GM06990 (cell line): ENCODE measurements at regions not wholly inside any gene's neighbourhood (a gene's known extent, or its start where the extent isn't known, plus 50 kb on each side); places are given as distances from the start of the nearest gene placed in this dataset.

Source experiments
- DNase-seq: peaks from one replicate; pipeline ENCODE4 v3.0.0-alpha.2; 2011; ENCODE audit not compliant: insufficient read length; ENCODE audit errors: extremely low read depth
- H3K27me3 ChIP-seq: replicated peaks from 2 replicates; pipeline ENCODE4 v1.6.0; 2011; ENCODE audit warnings: low read length; ENCODE audit not compliant: control insufficient read depth, insufficient read depth
- H3K36me3 ChIP-seq: 2 replicates; pipeline ENCODE4 v1.5.1; 2011; ENCODE audit warnings: low read length; ENCODE audit not compliant: control insufficient read depth, insufficient read depth
- H3K4me3 ChIP-seq: replicated peaks from 2 replicates; pipeline ENCODE4 v1.5.1; 2011; ENCODE audit warnings: low read depth, mild to moderate bottlenecking, control low read depth, low read length
- CTCF ChIP-seq: IDR thresholded peaks from 2 replicates; pipeline ENCODE4 v1.5.1; 2011; ENCODE audit warnings: low read length, control low read depth, mild to moderate bottlenecking, inconsistent platforms; ENCODE audit not compliant: insufficient read depth, poor library complexity, severe bottlenecking

GRCh38 chr9:103730866-103731265, 363.2 kb upstream of the SMC2 start:
- TF ChIP-seq CTCF, result no peak
- H3K27me3 ChIP-seq, result no peaks in the 10 kb centered on the region
- H3K36me3 ChIP-seq, result no peaks in the 10 kb centered on the region
- H3K4me3 ChIP-seq, result no peak overlapping the region
- no peak for DNase-seq

GRCh38 chr9:103731541-103731940, 362.6 kb upstream of the SMC2 start:
- DNase-seq, result no peak
- Histone ChIP-seq H3K4me3 (no peak overlapping the region), H3K36me3 (no peaks in the 10 kb centered on the region), H3K27me3 (no peaks in the 10 kb centered on the region)
- TF ChIP-seq CTCF, result no peak

GRCh38 chr9:103734471-103734870, 359.6 kb upstream of the SMC2 start:
- no peaks in the 10 kb centered on the region for H3K27me3 ChIP-seq
- H3K36me3 ChIP-seq, result no peaks in the 10 kb centered on the region

GRCh38 chr9:103755441-103755840, 338.7 kb upstream of the SMC2 start:
- no peaks in the 10 kb centered on the region for H3K27me3 ChIP-seq
- DNase-seq, result no peak
- H3K36me3 ChIP-seq, result no peaks in the 10 kb centered on the region
- no peak for TF ChIP-seq CTCF
- H3K4me3 ChIP-seq, result no peak overlapping the region

More at GRCh38 chr9:103734471-103734870, 359.6 kb upstream of the SMC2 start:
- H3K4me3 ChIP-seq, result no peak overlapping the region
- no peak for DNase-seq
- no peak for TF ChIP-seq CTCF

- no peak for DNase-seq
- TF ChIP-seq CTCF, result no peak
- Histone ChIP-seq H3K36me3 (no peaks in the 10 kb centered on the region), H3K27me3 (no peaks in the 10 kb centered on the region), H3K4me3 (no peak overlapping the region)
Measured at GRCh38 chr9:103755986-103756385, 338.1 kb upstream of the SMC2 start.

GRCh38 chr9:103757062-103757461, 337.0 kb upstream of the SMC2 start:
- H3K4me3 ChIP-seq, result no peak overlapping the region
- DNase-seq, result no peak
- no peaks in the 10 kb centered on the region for H3K27me3 ChIP-seq
- no peak for TF ChIP-seq CTCF
- H3K36me3 ChIP-seq, result no peaks in the 10 kb centered on the region
